Spleen (tissue), 7 donors: ENCODE measurements at regions not wholly inside any gene's neighbourhood (a gene's known extent, or its start where the extent isn't known, plus 50 kb on each side); places are given as distances from the start of the nearest gene placed in this dataset.

Experiments used
- POLR2AphosphoS5 ChIP-seq, 3 donors: sonication (generic); formaldehyde crosslinking; IDR thresholded peaks; one replicate each; pipeline ENCODE4 v1.5.1; 2017; ENCODE audit warnings: antibody characterized with exemption in 3 of 3
- TF ChIP-seq, protein P1 (sequence below), 11 experiments: fragments of 200-600 bp in 7 of 11; fragments of 450-650 bp in 4 of 11; sonication (generic) in 4 of 11; IDR thresholded peaks in 8 of 11; conservative IDR thresholded peaks in 3 of 11; 1 replicate in 7 of 11; 2 replicates in 4 of 11; pipeline versions ENCODE4 v1.4.0 to v1.8.0; 2016 to 2021; ENCODE audit warnings: antibody characterized with exemption in 11 of 11, inconsistent platforms in 4 of 11, mild to moderate bottlenecking in 1 of 11
- donor health status: DM: no; HTN: no; CAD: no; lungs with moderate emphysema.
- donor health status: DM: no; HTN: no; CAD: no.
- donor health status: DM: no; HTN: no; CAD: no.

DNA sequence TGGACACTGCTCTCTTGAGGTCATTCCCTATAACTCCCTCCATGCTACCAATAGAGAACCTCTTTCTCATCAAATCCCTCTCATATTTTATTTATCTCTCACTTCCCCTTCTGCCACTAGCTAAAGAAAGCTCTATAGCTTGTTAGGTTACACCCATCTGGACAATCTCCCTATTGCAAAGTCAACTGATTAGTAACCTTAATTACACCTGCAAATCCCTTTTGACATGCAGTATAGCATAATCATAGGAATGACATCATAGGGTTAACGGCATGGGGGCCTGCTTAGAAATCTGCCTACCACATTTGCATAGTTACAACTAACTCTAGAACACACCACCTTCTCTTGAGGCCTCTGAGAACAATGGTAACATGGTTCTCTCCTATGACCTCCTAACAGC is 181.2 kb downstream of the EMP1 start:
- TF ChIP-seq, protein P1, sequence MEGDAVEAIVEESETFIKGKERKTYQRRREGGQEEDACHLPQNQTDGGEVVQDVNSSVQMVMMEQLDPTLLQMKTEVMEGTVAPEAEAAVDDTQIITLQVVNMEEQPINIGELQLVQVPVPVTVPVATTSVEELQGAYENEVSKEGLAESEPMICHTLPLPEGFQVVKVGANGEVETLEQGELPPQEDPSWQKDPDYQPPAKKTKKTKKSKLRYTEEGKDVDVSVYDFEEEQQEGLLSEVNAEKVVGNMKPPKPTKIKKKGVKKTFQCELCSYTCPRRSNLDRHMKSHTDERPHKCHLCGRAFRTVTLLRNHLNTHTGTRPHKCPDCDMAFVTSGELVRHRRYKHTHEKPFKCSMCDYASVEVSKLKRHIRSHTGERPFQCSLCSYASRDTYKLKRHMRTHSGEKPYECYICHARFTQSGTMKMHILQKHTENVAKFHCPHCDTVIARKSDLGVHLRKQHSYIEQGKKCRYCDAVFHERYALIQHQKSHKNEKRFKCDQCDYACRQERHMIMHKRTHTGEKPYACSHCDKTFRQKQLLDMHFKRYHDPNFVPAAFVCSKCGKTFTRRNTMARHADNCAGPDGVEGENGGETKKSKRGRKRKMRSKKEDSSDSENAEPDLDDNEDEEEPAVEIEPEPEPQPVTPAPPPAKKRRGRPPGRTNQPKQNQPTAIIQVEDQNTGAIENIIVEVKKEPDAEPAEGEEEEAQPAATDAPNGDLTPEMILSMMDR (IDR thresholded peaks at IDR 0.05 in 8 of 11, conservative IDR thresholded peaks at IDR 0.05 in 3 of 11) = no peak
- TF ChIP-seq POLR2AphosphoS5 (IDR thresholded peaks at IDR 0.05) = no peak
